Endothelial cell of umbilical vein (primary cell): ENCODE measurements at regions not wholly inside any gene's neighbourhood (a gene's known extent, or its start where the extent isn't known, plus 50 kb on each side); places are given as distances from the start of the nearest gene placed in this dataset.

Experiments
- BruUV-seq: library from RNA; stranded (reverse); fragments of 400-500 nt; replicated peaks from 2 replicates; lab custom pipeline; 2021; lab: Mats Ljungman, UMichigan
- CTCF ChIA-PET: fragments of 300-600, 350-600 bp; sonication (Branson Sonifier 250); formaldehyde crosslinking; loops from one replicate; lab custom pipeline; 2021; ENCODE audit warnings: antibody characterized with exemption, inconsistent platforms; lab: Charles Lee
- POLR2A ChIA-PET: fragments of 300-600, 350-600 bp; sonication (Branson Sonifier 250); formaldehyde crosslinking; loops from one replicate; lab custom pipeline; 2021; ENCODE audit warnings: antibody characterized with exemption, inconsistent platforms; lab: Charles Lee
- DNase-seq: peaks from one replicate; pipeline ENCODE4 v3.0.0-alpha.2; 2011; ENCODE audit warnings: low read depth, low spot score
- FAIRE-seq: peaks from 2 replicates; lab custom pipeline; 2011; peaks lifted over from hg19 to GRCh38; lab: Jason Lieb, UNC
- H2AFZ ChIP-seq: 2 replicates; pipeline ENCODE4 v1.6.0; 2012; ENCODE audit warnings: low read depth, low read length, control low read depth, inconsistent platforms
- H3K27ac ChIP-seq: 2 replicates; pipeline ENCODE4 v1.5.1; 2011; ENCODE audit warnings: low read depth, mild to moderate bottlenecking, control low read depth, low read length, moderate library complexity; ENCODE audit not compliant: insufficient read depth
- H3K27me3 ChIP-seq, 2 experiments: 2 replicates each; pipeline versions ENCODE4 v1.6.0 to v1.6.1; 2011; ENCODE audit warnings: low read length in 2 of 2, mixed read lengths in 1 of 2; ENCODE audit not compliant: control insufficient read depth in 2 of 2, insufficient read depth in 2 of 2
- H3K36me3 ChIP-seq, 2 experiments: 2 replicates in 1 of 2; 3 replicates in 1 of 2; pipeline ENCODE4 v1.5.1; 2011; ENCODE audit warnings: low read length in 2 of 2, mild to moderate bottlenecking in 1 of 2, moderate library complexity in 1 of 2; ENCODE audit not compliant: control insufficient read depth in 2 of 2, insufficient read depth in 2 of 2; ENCODE audit errors: extremely low read depth in 1 of 2
- H3K4me1 ChIP-seq: 3 replicates; pipeline ENCODE4 v1.5.1; 2011; ENCODE audit warnings: mild to moderate bottlenecking, low read length; ENCODE audit not compliant: control insufficient read depth, insufficient read depth; ENCODE audit errors: extremely low read depth
- H3K4me2 ChIP-seq: 2 replicates; pipeline ENCODE4 v1.6.1; 2011; ENCODE audit warnings: low read length, control low read depth, mixed read lengths; ENCODE audit not compliant: insufficient read depth
- H3K4me3 ChIP-seq, 3 experiments: fragments of 200-600 bp in 1 of 3; sonication (generic), shearing (Covaris generic) in 1 of 3; replicated peaks in 1 of 3; 2 replicates each; pipeline ENCODE4 v1.5.1; 2011 to 2016; ENCODE audit warnings: control low read depth in 3 of 3, low read length in 3 of 3, mild to moderate bottlenecking in 2 of 3, inconsistent platforms in 1 of 3, low read depth in 1 of 3, moderate library complexity in 1 of 3; ENCODE audit not compliant: insufficient read depth in 1 of 3
- H3K79me2 ChIP-seq: 2 replicates; pipeline ENCODE4 v1.6.0; 2012; ENCODE audit warnings: low read length, inconsistent platforms; ENCODE audit not compliant: control insufficient read depth, insufficient read depth
- H3K9ac ChIP-seq: replicated peaks from 2 replicates; pipeline ENCODE3; 2011; ENCODE audit warnings: low read length, control low read depth; ENCODE audit not compliant: insufficient read depth; ENCODE audit errors: extremely low read depth
- H3K9me1 ChIP-seq: replicated peaks from 3 replicates; pipeline ENCODE4 v1.6.0; 2011; ENCODE audit warnings: mild to moderate bottlenecking, low read length; ENCODE audit not compliant: control insufficient read depth, insufficient read depth; ENCODE audit errors: extremely low read depth
- H3K9me3 ChIP-seq: replicated peaks from 2 replicates; pipeline ENCODE4 v1.5.1; 2012; ENCODE audit warnings: low read length, inconsistent platforms; ENCODE audit not compliant: control insufficient read depth, insufficient read depth
- H4K20me1 ChIP-seq: replicated peaks from 2 replicates; pipeline ENCODE3; 2011; ENCODE audit warnings: mild to moderate bottlenecking, low read length; ENCODE audit not compliant: control insufficient read depth, insufficient read depth; ENCODE audit errors: extremely low read depth
- EZH2 ChIP-seq: IDR thresholded peaks from 2 replicates; pipeline ENCODE4 v1.6.1; 2012; ENCODE audit warnings: borderline replicate concordance, low read depth, mild to moderate bottlenecking, moderate library complexity, low read length, inconsistent platforms; ENCODE audit not compliant: severe bottlenecking
- FOS ChIP-seq: IDR thresholded peaks from 2 replicates; pipeline ENCODE4 v1.6.1; 2011; ENCODE audit warnings: mild to moderate bottlenecking, low read length, moderate library complexity, borderline replicate concordance; ENCODE audit not compliant: insufficient read depth
- GATA2 ChIP-seq: IDR thresholded peaks from 2 replicates; pipeline ENCODE4 v1.7.0; 2011; ENCODE audit warnings: low read depth, mild to moderate bottlenecking, moderate library complexity, mixed read lengths, low read length; ENCODE audit not compliant: insufficient read length, insufficient read depth
- JUN ChIP-seq: IDR thresholded peaks from 2 replicates; pipeline ENCODE4 v1.6.1; 2011; ENCODE audit warnings: borderline replicate concordance, low read depth; ENCODE audit not compliant: insufficient read length, insufficient read depth
- MYC ChIP-seq: IDR thresholded peaks from one replicate; pipeline ENCODE4 v1.6.1; 2011; ENCODE audit warnings: mild to moderate bottlenecking, low read depth, low read length
- POLR2A ChIP-seq: IDR thresholded peaks from 2 replicates; pipeline ENCODE4 v1.6.1; 2012; ENCODE audit warnings: low read depth, mild to moderate bottlenecking, control low read depth, low read length
- POLR2AphosphoS5 ChIP-seq: IDR thresholded peaks from 2 replicates; pipeline ENCODE4 v1.6.1; 2012; ENCODE audit warnings: low read depth, mild to moderate bottlenecking, control low read depth, low read length, moderate library complexity; ENCODE audit not compliant: insufficient read depth
- dilution Hi-C: fragments of 300-500 bp; cut with MboI; formaldehyde crosslinking; loops from one replicate; pipeline ENCODE4 v1.15.0; 2019; ENCODE audit warnings: low sequenced_read_pairs; ENCODE audit not compliant: extremely low pct_ligation_motif_present
- intact Hi-C: fragments of 100-400 bp; cut with micrococcal nuclease; formaldehyde crosslinking; loops from one replicate; pipeline ENCODE4 v1.10.0; 2022
- TF ChIP-seq, protein P1 (sequence below), 2 donors: IDR thresholded peaks; 1 replicate in 1 of 2; 2 replicates in 1 of 2; pipeline ENCODE4 v1.5.1; 2011; ENCODE audit warnings: low read length in 2 of 2, mild to moderate bottlenecking in 2 of 2, moderate library complexity in 2 of 2, control low read depth in 1 of 2, inconsistent platforms in 1 of 2, low read depth in 1 of 2; ENCODE audit not compliant: insufficient read depth in 1 of 2; ENCODE audit errors: extremely low read depth in 1 of 2
- TF ChIP-seq, protein P2 (sequence below): IDR thresholded peaks from 2 replicates; pipeline ENCODE4 v1.6.1; 2011; ENCODE audit not compliant: insufficient read depth, insufficient read length

DNA sequence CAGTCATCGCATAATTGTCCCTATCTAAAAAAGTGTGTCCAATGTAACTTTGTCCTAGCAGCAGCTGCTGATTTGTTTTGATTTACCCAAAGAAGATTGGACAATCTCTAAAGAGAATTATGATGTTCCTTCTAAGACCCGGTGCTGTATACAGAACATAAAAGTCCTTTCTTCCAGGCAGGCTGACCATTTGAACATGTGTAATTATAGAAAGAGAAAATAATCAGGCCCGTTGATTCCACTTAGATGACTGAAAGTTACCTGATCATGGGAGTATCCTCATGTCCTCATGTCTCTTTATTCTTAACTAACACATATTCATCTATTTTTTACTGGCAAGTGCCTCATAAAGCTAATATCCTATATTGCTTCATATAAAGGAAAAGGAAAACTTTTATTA is 164.1 kb upstream of the MRPS30 start:
- CTCF ChIA-PET: no interaction called here

DNA sequence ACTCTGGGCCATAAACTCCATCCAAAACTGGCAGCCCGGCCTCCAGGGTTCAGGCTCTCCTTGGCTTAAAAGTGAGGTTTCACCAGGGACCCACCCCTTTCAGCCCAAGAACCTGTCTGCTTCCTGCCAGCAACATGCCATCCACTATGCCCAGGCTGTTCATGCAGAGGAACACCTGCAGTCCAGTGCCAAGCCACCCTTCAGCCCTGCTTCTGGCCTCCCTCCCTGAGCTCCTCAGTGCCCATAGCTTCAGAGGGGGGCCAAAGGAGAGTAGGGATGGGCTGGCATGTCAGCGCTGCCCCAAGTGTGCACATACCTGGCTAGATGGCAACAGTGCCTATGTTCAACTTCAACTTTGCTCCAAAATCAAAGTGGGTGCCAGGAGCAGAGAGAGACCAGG is 166.9 kb upstream of the MRPS30 start:
- TF ChIP-seq POLR2AphosphoS5 (no peak), POLR2A (no peak), EZH2 (no peak), GATA2 (no peak), FOS (no peak), MYC (no peak), JUN (no peak)
- TF ChIP-seq, protein P1, sequence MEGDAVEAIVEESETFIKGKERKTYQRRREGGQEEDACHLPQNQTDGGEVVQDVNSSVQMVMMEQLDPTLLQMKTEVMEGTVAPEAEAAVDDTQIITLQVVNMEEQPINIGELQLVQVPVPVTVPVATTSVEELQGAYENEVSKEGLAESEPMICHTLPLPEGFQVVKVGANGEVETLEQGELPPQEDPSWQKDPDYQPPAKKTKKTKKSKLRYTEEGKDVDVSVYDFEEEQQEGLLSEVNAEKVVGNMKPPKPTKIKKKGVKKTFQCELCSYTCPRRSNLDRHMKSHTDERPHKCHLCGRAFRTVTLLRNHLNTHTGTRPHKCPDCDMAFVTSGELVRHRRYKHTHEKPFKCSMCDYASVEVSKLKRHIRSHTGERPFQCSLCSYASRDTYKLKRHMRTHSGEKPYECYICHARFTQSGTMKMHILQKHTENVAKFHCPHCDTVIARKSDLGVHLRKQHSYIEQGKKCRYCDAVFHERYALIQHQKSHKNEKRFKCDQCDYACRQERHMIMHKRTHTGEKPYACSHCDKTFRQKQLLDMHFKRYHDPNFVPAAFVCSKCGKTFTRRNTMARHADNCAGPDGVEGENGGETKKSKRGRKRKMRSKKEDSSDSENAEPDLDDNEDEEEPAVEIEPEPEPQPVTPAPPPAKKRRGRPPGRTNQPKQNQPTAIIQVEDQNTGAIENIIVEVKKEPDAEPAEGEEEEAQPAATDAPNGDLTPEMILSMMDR (IDR thresholded peaks at IDR 0.05; ENCODE audit: extremely low read depth in 1 of 2, insufficient read depth in 1 of 2, low read depth in 1 of 2, low read length in 2 of 2): no peak
- TF ChIP-seq, protein P2, sequence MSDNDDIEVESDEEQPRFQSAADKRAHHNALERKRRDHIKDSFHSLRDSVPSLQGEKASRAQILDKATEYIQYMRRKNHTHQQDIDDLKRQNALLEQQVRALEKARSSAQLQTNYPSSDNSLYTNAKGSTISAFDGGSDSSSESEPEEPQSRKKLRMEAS: no peak
- H3K4me3 ChIP-seq: no peak overlapping the region
- no peaks in the 10 kb centered on the region for H3K9me3 ChIP-seq
- DNase-seq: no peak
- CTCF ChIA-PET: no interaction called here
- POLR2A ChIA-PET: no interaction called here
- dilution Hi-C loops: no loop called here
- intact Hi-C loops: no loop called here
- no peaks in the 10 kb centered on the region for H3K27me3 ChIP-seq
- BruUV-seq: no TSS peak
- H3K27ac ChIP-seq: no peak overlapping the region
- no peak overlapping the region for H2AFZ ChIP-seq
- no peaks in the 10 kb centered on the region for H4K20me1 ChIP-seq
- FAIRE-seq: no peak
- no peaks in the 10 kb centered on the region for H3K9me1 ChIP-seq
- H3K79me2 ChIP-seq: no peaks in the 10 kb centered on the region
- no peak overlapping the region for H3K9ac ChIP-seq
- H3K4me2 ChIP-seq: no peak overlapping the region
- H3K36me3 ChIP-seq: no peaks in the 10 kb centered on the region
- no peaks in the 10 kb centered on the region for H3K4me1 ChIP-seq

More for the DNA sequence above, 164.1 kb upstream of the MRPS30 start:
- Histone ChIP-seq H3K27me3 (no peaks in the 10 kb centered on the region), H3K27ac (no peak overlapping the region), H3K9me3 (no peaks in the 10 kb centered on the region), H3K36me3 (no peaks in the 10 kb centered on the region), H4K20me1 (no peaks in the 10 kb centered on the region), H3K4me3 (no peak overlapping the region), H3K4me1 (no peaks in the 10 kb centered on the region), H3K79me2 (no peaks in the 10 kb centered on the region), H3K4me2 (no peak overlapping the region), H3K9ac (no peak overlapping the region), H3K9me1 (no peaks in the 10 kb centered on the region), H2AFZ (no peak overlapping the region)
- dilution Hi-C loops: no loop called here
- DNase-seq (no peak), FAIRE-seq (no peak)
- TF ChIP-seq JUN (no peak), FOS (no peak), EZH2 (no peak)
- TF ChIP-seq, protein P1 (IDR thresholded peaks at IDR 0.05; ENCODE audit: extremely low read depth in 1 of 2, insufficient read depth in 1 of 2, low read depth in 1 of 2, low read length in 2 of 2): no peak
- POLR2A ChIA-PET: no interaction called here
- BruUV-seq: no TSS peak
- intact Hi-C loops: no loop called here
